ENCODE measurements at regions not wholly inside any gene's neighbourhood (a gene's known extent, or its start where the extent isn't known, plus 50 kb on each side); places are given as distances from the start of the nearest gene placed in this dataset.
"Not testable (repeated sequence)": the region's sequence is repeated elsewhere in the genome, so short reads cannot be mapped to it uniquely, and the experiment has no call there.

DNA sequence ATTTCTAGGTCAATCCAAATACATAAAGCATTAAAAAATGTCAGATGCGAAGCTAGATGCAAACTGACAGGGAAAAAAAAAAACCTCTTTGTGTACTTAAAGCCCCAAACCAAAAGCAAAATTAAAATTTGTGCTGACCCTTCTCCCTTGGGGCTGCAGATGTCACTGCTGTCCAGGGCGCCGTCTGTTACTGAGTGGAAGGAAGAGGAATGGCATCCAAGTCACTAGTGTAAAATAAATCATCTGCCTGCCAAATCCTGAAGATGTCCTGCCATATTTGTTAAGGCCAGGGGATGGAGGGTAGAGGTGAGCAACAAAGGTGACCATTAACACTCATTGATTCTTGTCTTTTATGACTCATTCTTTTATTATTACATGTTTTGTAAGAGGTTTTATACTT is 233.2 kb upstream of the VKORC1L1 start:
- TF ChIP-seq, protein P1, sequence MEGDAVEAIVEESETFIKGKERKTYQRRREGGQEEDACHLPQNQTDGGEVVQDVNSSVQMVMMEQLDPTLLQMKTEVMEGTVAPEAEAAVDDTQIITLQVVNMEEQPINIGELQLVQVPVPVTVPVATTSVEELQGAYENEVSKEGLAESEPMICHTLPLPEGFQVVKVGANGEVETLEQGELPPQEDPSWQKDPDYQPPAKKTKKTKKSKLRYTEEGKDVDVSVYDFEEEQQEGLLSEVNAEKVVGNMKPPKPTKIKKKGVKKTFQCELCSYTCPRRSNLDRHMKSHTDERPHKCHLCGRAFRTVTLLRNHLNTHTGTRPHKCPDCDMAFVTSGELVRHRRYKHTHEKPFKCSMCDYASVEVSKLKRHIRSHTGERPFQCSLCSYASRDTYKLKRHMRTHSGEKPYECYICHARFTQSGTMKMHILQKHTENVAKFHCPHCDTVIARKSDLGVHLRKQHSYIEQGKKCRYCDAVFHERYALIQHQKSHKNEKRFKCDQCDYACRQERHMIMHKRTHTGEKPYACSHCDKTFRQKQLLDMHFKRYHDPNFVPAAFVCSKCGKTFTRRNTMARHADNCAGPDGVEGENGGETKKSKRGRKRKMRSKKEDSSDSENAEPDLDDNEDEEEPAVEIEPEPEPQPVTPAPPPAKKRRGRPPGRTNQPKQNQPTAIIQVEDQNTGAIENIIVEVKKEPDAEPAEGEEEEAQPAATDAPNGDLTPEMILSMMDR (IDR thresholded peaks at IDR 0.05; ENCODE audit: low read depth, low read length): not testable (repeated sequence)
- not testable (repeated sequence) for TF ChIP-seq EZH2phosphoT487 (IDR thresholded peaks at IDR 0.05; ENCODE audit: low read depth)

Measured in OCI-LY3 (cell line).